ENCODE measurements at regions not wholly inside any gene's neighbourhood (a gene's known extent, or its start where the extent isn't known, plus 50 kb on each side); places are given as distances from the start of the nearest gene placed in this dataset.
"Not testable (repeated sequence)": the region's sequence is repeated elsewhere in the genome, so short reads cannot be mapped to it uniquely, and the experiment has no call there.

DNA sequence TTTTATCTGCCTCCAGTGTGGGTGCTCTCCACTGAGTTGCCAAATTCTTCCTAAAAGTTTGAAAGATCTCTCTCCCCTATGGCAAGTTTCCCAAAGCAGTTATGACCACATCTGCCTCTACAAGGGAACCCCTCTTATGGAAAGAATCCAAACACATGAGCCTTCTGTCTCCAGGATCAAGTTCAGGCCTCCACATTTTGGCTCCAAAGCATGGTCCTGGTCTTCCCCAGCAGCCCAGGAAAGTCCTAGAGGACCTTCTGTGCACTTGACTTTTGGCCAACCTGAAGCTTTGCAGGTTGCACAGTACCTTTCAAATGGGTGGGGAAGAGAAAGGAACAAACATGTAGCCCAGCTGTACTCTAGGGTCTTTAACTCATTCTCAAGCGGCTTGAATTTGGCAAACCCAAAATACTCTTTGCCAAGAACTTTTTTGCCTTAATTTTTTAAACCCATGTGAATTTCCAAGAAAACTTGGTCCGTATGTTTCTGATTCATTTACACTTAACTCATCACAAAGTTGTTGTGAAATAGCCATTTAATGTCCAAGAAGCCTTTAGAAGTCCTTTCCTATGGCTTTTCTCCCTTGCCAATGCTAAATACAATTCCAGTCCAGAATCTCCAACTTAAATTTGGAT lies 240.1 kb upstream of the TBX18 start:
- Histone ChIP-seq H3K4me1 (no peaks in the 10 kb centered on the region), H3K9ac (ENCODE audit: low read depth in 2 of 2, low read length in 2 of 2) (no peak overlapping the region), H3K4me3 (no peak overlapping the region), H3K36me3 (no peaks in the 10 kb centered on the region), H3K27ac (no peak overlapping the region), H3K27me3 (no peaks in the 10 kb centered on the region), H3K9me3 (no peaks in the 10 kb centered on the region)
- DNase-seq: no peak
- TF ChIP-seq, protein P1, sequence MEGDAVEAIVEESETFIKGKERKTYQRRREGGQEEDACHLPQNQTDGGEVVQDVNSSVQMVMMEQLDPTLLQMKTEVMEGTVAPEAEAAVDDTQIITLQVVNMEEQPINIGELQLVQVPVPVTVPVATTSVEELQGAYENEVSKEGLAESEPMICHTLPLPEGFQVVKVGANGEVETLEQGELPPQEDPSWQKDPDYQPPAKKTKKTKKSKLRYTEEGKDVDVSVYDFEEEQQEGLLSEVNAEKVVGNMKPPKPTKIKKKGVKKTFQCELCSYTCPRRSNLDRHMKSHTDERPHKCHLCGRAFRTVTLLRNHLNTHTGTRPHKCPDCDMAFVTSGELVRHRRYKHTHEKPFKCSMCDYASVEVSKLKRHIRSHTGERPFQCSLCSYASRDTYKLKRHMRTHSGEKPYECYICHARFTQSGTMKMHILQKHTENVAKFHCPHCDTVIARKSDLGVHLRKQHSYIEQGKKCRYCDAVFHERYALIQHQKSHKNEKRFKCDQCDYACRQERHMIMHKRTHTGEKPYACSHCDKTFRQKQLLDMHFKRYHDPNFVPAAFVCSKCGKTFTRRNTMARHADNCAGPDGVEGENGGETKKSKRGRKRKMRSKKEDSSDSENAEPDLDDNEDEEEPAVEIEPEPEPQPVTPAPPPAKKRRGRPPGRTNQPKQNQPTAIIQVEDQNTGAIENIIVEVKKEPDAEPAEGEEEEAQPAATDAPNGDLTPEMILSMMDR (IDR thresholded peaks at IDR 0.05): no peak
- intact Hi-C loops (cut with DNase I): no loop called here

DNA sequence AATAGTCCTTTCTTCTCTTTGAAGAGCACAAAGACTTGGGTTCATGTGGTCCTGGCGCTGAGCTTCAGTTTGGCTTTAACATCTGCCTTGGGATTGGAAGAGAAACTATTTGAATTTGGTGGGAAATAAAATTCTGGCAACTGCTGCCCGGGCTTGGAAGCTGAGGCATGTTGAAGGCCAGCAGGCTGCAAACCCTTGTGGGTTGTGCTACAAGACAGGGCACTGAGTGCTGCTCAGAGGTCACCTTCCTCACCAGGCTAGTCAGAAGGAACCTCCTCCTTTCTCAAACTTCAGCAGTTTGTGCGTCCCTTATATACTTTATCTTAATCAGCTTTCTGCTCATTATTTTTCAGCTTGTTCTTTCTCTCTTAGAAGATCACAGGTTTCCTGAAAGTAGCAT lies 238.4 kb upstream of the TBX18 start:
- Histone ChIP-seq H3K36me3 (no peaks in the 10 kb centered on the region), H3K27me3 (no peaks in the 10 kb centered on the region), H3K27ac (no peak overlapping the region), H3K4me1 (no peaks in the 10 kb centered on the region), H3K4me3 (no peak overlapping the region), H3K9ac (ENCODE audit: low read depth in 2 of 2, low read length in 2 of 2) (no peak overlapping the region), H3K9me3 (no peaks in the 10 kb centered on the region)
- TF ChIP-seq, protein P1 (IDR thresholded peaks at IDR 0.05): no peak
- no peak for DNase-seq
- intact Hi-C loops (cut with DNase I): no loop called here

GRCh38 chr6:85000001-85000400 lies 235.6 kb upstream of the TBX18 start:
- intact Hi-C loops (cut with DNase I): no loop called here
- TF ChIP-seq, protein P1 (IDR thresholded peaks at IDR 0.05): no peak
- H3K4me3 ChIP-seq: no peak overlapping the region

DNA sequence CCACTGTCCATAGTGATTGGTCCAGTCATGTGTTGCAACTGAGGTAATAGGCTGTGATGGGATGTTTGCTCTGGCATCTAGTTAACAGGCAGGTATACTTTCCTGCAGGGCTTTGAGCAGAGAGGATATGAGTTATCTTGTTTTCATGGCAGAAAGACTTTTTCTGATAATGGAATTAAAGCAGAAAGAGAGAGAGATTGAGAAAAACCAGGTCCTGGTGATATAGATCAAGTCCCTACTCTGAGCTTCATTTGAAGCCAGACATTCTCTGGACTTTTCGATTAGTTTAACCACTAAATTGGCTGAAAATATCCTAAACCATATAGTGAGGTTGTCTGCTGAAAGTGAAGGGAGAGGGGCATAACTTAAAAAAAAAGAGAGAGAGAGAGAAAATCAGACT lies 233.8 kb upstream of the TBX18 start:
- H3K27ac ChIP-seq: no peak overlapping the region
- TF ChIP-seq, protein P1 (IDR thresholded peaks at IDR 0.05): no peak
- intact Hi-C loops (cut with DNase I): no loop called here
- H3K36me3 ChIP-seq: no peaks in the 10 kb centered on the region
- H3K9me3 ChIP-seq: no peaks in the 10 kb centered on the region
- no peaks in the 10 kb centered on the region for H3K4me1 ChIP-seq
- H3K27me3 ChIP-seq: no peaks in the 10 kb centered on the region
- no peak overlapping the region for H3K4me3 ChIP-seq
- DNase-seq: no peak
- no peak overlapping the region for H3K9ac ChIP-seq (ENCODE audit: low read depth in 2 of 2, low read length in 2 of 2)

More at GRCh38 chr6:85000001-85000400, 235.6 kb upstream of the TBX18 start:
- H3K27ac ChIP-seq: no peak overlapping the region
- no peaks in the 10 kb centered on the region for H3K36me3 ChIP-seq
- H3K4me1 ChIP-seq: no peaks in the 10 kb centered on the region
- no peaks in the 10 kb centered on the region for H3K27me3 ChIP-seq
- no peaks in the 10 kb centered on the region for H3K9me3 ChIP-seq
- no peak overlapping the region for H3K9ac ChIP-seq (ENCODE audit: low read depth in 2 of 2, low read length in 2 of 2)
- no peak for DNase-seq

DNA sequence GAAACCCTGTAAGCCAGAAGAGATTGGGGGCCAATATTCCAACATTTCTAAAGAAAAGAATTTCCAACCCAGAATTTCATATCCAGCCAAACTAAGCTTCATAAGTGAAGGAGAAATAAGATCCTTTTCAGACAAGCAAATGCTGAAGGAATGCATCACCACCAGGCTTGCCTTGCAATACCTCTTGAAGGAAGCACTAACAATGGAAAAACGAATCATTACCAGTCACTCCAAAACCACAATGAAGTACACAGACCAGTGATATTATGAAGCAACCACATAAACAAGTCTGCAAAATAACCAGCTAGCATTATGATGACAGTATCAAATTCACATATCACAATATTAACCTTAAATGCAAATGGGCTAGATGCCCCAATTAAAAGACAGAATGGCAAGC lies 224.4 kb upstream of the TBX18 start:
- DNase-seq; H3K27ac ChIP-seq; H3K36me3 ChIP-seq; H3K9ac ChIP-seq (ENCODE audit: low read depth in 2 of 2, low read length in 2 of 2); H3K4me3 ChIP-seq; intact Hi-C loops (cut with DNase I); H3K27me3 ChIP-seq; H3K9me3 ChIP-seq; H3K4me1 ChIP-seq: not testable (repeated sequence)

DNA sequence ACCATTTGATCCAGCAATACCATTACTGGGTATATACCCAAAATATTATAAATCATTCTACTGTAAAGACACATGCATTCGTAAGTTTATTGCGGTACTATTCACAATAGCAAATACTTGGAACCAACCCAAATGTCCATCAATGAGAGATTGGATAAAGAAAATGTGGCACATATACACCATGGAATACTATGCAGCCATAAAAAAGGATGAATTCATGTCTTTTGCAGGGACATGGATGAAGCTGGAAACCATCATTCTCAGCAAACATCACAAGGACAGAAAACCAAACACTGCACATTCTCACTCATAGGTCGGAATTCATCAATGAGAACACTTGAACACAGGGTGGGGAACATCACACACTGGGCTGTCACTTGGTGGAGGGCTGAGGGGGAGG lies 221.1 kb upstream of the TBX18 start:
- H3K27ac ChIP-seq; H3K36me3 ChIP-seq; H3K4me3 ChIP-seq; H3K27me3 ChIP-seq; H3K9me3 ChIP-seq; H3K9ac ChIP-seq (ENCODE audit: low read depth in 2 of 2, low read length in 2 of 2); H3K4me1 ChIP-seq; DNase-seq; intact Hi-C loops (cut with DNase I): not testable (repeated sequence)

Data from colonic mucosa (tissue), 4 donors.